Left renal cortex interstitium (tissue), 4 donors: ENCODE measurements at regions not wholly inside any gene's neighbourhood (a gene's known extent, or its start where the extent isn't known, plus 50 kb on each side); places are given as distances from the start of the nearest gene placed in this dataset.
"Not testable (repeated sequence)": the region's sequence is repeated elsewhere in the genome, so short reads cannot be mapped to it uniquely, and the experiment has no call there.

Experiments used
- DNase-seq, 4 donors: peaks; one replicate each; pipeline ENCODE4 v3.0.0-alpha.2; 2013; ENCODE audit warnings: low read depth in 4 of 4, low spot score in 2 of 4, missing footprints in 1 of 4

DNA sequence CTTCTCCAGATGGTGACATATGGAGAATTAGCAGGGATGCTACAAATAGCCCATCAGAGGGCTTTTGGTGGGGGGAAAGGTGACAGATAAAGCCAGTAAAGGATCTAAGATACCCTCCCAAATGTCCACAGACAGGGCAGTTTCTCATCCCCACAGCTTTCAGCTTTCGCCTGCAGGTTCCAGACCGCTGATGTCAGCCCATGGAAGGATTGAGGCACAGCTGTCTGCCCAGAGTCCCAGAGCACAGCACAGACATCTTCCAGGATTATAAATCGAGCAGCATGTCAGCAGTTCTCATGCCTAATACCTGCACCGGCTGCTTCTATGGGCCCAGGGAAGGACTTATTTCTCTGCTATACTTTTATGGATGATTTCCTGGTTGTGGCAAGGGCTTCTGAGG lies 96.7 kb upstream of the MXRA5 start:
- DNase-seq: no peak

DNA sequence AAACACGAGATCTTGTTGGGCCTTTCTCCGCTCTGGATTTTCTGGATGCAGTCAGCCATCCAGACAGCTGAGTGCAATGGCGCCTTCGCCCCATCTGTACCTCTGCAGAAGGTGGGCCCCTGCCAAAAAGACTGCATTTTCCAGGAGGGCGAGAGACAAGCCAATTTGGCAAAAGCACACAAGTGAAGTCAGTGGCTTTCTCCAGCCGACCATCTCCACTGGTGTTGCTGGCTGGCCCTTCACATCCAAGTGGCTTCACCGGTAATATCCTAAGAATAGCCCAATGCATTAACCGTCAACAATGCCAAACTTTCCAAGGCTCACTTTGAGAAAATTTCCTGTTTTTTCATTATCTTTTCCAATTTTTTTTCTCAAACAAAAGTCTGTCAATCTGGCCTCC lies 96.2 kb upstream of the MXRA5 start:
- DNase-seq: no peak

DNA sequence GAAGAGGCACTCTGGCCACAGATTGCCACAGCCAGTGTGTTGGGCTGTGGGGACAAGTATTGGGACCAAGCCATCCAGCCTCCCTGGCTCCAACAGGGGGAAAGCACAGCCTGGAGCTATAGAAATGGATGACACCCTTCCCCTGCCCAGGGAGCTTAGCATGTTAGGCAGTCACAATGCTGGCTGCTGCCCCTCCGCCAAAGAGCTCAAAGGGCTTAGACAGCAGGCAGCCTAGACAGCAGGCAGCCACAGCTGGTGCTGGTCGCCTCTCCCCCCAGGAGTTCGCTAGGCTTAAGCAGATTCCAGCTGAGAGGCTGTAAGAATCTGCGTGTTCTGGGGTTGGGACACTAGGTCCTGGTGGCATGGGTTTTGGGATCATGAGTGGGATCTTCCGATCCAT lies 94.5 kb upstream of the MXRA5 start:
- DNase-seq: no peak

DNA sequence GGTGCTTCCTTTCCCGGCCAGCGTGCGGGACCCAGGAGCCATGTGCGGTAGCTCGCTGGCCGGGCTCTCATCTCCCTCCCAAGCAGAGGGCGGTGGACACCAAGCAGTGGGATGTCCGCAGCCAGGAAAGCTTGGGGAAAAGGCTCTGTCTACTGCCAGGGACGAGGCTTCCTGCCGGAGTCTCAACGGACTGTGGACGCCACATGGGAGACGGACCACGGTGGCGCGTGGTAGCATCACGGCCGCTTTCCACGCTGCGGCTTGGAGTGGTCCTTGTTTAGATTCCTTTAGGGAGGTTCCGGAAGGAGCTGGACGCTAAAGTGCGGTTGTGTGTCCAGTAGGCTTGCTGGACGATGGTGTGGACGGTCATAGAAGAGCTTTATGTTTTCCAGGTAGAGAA lies 89.5 kb upstream of the MXRA5 start:
- not testable (repeated sequence) for DNase-seq

DNA sequence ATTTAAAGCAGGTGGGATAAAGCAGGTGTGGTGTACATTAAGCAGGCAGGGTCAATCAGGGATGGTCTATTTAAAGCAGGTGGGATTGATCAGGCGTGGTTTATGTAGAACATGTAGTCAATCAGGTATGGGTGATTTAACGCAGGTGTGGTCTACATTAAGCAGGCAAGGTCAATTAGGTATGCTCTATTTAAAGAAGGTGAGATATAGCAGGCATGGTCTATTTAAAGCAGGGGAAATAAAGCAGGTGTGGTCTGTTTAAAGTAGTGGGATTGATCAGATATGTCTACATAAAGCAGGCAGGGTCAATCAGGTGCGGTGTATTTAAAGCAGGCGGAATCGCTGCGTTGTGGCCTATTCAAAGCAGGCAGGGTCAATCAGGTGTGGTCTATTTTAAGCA lies 88.6 kb upstream of the MXRA5 start:
- no peak for DNase-seq

DNA sequence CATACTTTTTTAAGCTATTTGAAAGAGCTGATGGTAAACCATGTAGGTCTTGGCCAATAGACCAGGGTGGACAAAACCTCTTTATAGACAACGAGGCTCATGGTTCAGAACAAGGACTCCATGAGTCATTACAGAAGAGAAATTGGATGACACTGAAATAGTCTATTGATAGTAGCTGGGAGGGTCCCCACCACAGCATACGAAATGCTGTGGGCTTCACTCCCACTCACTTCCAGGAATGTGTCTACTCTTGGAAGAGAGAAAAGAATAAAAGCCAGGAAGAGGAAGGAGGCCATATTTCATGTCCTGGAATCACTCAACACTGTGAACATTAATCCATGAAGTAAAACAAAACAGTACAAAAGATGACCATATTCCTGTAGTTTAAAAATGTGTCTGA lies 82.3 kb upstream of the MXRA5 start:
- DNase-seq: no peak

DNA sequence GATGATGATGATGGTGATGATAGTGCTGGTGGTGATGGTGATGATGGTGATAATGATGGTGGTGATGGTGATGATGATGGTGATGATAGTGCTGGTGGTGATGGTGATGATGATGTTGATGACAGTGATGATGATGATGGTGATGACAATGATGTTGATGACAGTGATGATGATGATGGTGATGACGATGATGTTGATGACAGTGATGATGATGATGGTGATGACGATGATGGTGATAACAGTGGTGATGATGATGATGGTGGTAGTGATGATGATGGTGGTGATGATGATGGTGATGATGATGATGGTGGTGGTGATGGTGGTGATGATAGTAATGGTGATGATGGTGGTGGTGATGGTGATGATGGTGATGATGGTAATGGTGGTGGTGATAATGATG lies 80.1 kb upstream of the MXRA5 start:
- no peak for DNase-seq

DNA sequence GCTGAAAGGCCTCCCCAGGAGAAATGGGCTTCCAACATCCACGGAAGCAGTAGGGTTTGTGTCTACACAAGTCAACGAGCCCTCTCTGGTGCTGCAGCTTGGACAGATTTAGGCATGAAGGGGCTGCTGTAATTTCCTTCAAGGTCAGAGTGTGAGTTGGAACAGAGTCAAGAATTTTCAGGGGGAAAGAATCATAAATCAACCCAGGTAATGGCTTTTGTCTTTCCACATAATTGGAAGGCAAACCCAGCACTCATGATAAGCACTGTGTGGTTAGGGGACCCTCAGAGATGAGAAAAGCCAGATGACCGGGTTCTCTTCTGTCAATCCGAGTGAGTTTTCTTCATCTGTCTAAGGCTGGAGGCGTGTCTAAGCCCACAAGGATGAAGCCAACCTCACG lies 78.6 kb upstream of the MXRA5 start:
- no peak for DNase-seq

DNA sequence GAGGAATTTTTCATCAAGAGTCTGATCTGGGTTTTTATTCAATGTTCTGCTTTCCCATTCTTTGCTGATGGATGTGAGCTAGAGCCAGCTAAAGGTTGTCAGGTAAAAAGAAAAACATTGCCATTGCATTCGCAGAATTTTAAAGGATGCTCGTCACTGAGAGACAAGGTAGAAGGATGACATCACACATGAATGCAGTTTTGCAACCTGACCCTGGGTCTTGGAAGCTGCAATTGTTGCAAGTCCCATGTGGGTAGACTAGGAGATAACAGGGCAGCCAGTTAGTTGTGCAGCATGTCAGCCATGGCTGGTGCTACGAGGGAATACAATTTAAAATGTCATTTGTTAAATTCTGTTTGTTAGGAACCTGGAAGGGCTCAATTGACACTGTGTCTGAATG lies 73.9 kb upstream of the MXRA5 start:
- no peak for DNase-seq

DNA sequence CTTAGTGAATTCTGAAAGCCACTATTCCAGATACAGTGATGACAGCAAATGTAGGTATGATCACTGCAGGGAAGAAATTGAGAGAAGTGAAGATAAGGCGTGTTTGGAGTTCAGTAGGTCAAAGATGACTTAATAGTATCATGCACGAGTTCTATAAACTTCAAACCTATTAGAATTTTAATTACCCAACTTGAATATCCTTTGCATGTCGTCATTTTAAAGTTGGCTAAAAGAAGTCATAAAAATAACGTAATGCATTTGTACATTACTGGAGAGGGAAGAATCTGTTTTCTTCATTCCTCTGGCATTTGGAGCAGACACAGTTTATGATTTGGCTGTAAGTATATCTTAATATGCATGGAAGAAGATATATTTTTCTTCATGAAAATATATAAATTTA lies 68.6 kb upstream of the MXRA5 start:
- DNase-seq: no peak

DNA sequence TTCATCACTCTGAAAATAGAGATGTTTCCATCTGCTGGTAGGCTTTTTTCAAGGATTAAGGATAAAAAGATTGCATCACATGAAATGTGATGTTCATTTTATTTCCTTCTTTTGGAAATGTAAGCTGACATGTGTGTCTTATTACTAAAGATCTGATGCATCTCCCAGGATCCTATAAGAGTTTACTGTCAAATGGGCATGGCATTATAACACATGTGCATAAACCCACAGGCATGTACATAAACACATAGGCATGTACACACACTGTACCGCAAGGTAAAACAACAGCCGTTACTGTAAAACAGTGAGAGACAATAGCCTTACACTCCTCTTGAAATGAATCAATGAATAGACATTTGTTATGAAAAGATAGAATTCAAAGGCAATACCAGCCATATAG lies 65.2 kb upstream of the MXRA5 start:
- DNase-seq: not testable (repeated sequence)

DNA sequence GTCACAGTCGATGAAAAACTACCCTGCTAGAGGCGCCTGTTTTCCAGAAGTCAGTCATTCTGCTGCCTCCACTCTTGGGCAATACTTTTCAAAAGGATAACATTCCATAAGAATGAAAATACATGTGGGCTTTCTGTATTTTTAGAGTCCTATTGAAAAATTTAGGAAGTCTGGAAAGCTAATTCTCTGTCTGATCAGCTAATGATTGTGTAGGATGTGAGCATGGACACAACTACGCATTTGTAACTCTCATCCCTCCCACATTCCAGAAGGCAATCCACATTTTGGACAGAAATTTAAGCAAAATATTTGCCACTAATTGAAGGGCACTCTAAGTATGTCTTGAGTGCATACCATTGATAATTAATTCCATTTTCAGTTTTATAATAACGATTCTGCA lies 63.5 kb upstream of the MXRA5 start:
- DNase-seq: not testable (repeated sequence)

DNA sequence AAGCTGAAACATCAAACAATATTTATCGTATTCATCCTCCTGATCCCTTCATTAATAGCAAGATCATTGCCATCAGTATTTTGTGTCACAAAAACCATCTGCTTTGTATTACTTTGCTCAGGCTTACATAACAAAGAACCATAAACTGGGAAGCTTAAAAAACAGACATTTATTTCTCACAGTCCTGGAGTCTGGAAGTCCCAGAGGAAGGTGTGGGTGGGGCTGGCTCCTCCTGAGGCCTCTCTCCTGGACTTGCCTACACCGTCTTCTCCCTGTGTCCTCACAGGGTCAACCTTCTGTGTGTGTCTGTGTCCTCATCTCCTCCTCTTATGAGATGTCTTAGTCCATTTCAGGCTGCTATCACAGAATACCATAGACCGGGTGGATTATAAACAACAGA lies 61.3 kb upstream of the MXRA5 start:
- DNase-seq: no peak

DNA sequence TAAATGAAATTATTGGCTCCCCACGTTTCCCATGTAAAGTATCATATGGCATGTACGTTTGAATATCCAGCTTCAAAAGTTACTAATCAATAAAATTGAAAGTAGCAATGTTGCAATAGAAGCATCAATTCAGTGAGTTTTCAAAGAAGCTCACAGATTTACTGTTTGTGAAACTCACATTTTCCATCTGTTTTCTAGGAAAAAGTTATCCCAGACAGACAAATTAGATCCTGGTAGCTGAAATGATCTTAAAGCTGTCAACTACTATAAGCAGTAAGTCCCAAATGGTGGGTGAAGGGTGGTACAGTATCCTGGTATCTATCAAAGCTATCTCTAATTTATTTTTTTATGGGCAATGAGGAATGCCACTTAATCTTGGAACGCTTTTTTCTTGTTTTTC lies 60.7 kb upstream of the MXRA5 start:
- DNase-seq: no peak

DNA sequence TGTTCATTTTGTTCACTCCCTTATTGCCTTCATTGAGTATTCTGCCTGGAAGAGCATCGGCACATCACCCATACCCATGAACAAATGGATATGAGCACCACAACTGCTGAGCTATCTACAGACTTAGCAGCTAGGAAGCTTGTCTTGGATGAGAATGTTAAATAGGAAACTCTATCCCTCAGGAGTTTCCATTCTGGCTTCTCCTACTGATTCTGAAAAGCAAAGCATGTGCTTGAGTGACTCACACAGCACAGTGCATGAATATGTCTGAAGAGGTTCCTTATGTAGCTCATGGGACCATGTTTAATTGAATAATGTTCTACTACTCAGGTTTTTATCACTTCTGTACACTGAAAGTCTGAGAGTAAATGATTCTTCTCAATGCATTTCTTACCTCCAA lies 57.3 kb upstream of the MXRA5 start:
- DNase-seq: no peak
